Duodenal mucosa (tissue), 2 donors: ENCODE measurements at regions not wholly inside any gene's neighbourhood (a gene's known extent, or its start where the extent isn't known, plus 50 kb on each side); places are given as distances from the start of the nearest gene placed in this dataset.

Experiments
- H3K27ac ChIP-seq: one replicate; pipeline ENCODE4 v1.7.0; 2013; ENCODE audit warnings: low read depth, low read length
- H3K27me3 ChIP-seq, 2 donors: one replicate each; pipeline ENCODE4 v1.7.0; 2013; ENCODE audit warnings: low read length in 2 of 2, control low read depth in 1 of 2; ENCODE audit not compliant: insufficient read depth in 2 of 2, control insufficient read depth in 1 of 2
- H3K36me3 ChIP-seq, 2 donors: one replicate each; pipeline ENCODE4 v1.7.0; 2013; ENCODE audit warnings: low read length in 2 of 2, control low read depth in 1 of 2; ENCODE audit not compliant: insufficient read depth in 2 of 2, control insufficient read depth in 1 of 2
- H3K4me1 ChIP-seq, 2 donors: one replicate each; pipeline ENCODE4 v1.7.0; 2013; ENCODE audit warnings: low read length in 2 of 2, control low read depth in 1 of 2; ENCODE audit not compliant: insufficient read depth in 2 of 2, control insufficient read depth in 1 of 2
- H3K4me3 ChIP-seq, 2 donors: one replicate each; pipeline ENCODE4 v1.7.0; 2013; ENCODE audit warnings: low read length in 2 of 2, low read depth in 1 of 2
- H3K9ac ChIP-seq, 2 donors: one replicate each; pipeline ENCODE4 v1.7.0; 2013; ENCODE audit warnings: low read length in 2 of 2, low read depth in 1 of 2
- H3K9me3 ChIP-seq, 2 donors: one replicate each; pipeline ENCODE4 v1.7.0; 2013; ENCODE audit warnings: low read length in 2 of 2, control low read depth in 1 of 2; ENCODE audit not compliant: control insufficient read depth in 1 of 2

DNA sequence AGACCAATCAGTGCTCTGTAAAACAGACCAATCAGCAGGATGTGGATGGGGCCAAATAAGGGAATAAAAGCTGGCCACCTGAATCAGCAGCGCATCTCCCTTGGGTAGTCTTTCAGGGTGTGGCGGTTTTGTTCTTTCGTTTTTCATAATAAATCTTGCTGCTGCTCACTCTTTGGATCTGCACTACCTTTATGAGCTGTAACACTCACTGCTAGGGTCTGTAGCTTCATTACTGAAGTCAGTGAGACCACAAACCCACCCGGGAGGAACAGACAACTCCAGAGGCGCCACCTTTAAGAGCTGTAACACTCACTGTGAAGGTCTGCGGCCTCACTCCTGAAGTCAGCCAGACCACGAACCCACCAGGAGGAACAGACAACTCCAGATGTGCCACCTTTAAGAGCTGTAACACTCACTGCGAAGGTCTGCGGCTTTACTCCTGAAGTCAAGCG lies 175.5 kb upstream of the PDGFD start:
- Histone ChIP-seq H3K36me3 (no peaks in the 10 kb centered on the region), H3K27ac (no peak overlapping the region), H3K27me3 (no peaks in the 10 kb centered on the region), H3K9ac (no peak overlapping the region), H3K4me3 (no peak overlapping the region), H3K4me1 (no peaks in the 10 kb centered on the region), H3K9me3 (no peaks in the 10 kb centered on the region)

GRCh38 chr11:104338186-104338585 lies 174.2 kb upstream of the PDGFD start:
- no peak overlapping the region for H3K9ac ChIP-seq

GRCh38 chr11:104337273-104337672 lies 173.3 kb upstream of the PDGFD start:
- Histone ChIP-seq H3K27me3 (no peaks in the 10 kb centered on the region), H3K4me3 (no peak overlapping the region), H3K9ac (no peak overlapping the region), H3K27ac (no peak overlapping the region), H3K9me3 (no peaks in the 10 kb centered on the region), H3K4me1 (no peaks in the 10 kb centered on the region), H3K36me3 (no peaks in the 10 kb centered on the region)

More at GRCh38 chr11:104338186-104338585, 174.2 kb upstream of the PDGFD start:
- H3K27me3 ChIP-seq, result no peaks in the 10 kb centered on the region
- H3K27ac ChIP-seq, result no peak overlapping the region
- H3K4me3 ChIP-seq, result no peak overlapping the region
- no peaks in the 10 kb centered on the region for H3K4me1 ChIP-seq
- H3K9me3 ChIP-seq, result no peaks in the 10 kb centered on the region
- H3K36me3 ChIP-seq, result no peaks in the 10 kb centered on the region

- no peak overlapping the region for H3K27ac ChIP-seq
- H3K4me1 ChIP-seq, result no peaks in the 10 kb centered on the region
- no peaks in the 10 kb centered on the region for H3K9me3 ChIP-seq
- no peaks in the 10 kb centered on the region for H3K36me3 ChIP-seq
- no peak overlapping the region for H3K9ac ChIP-seq
- H3K27me3 ChIP-seq, result no peaks in the 10 kb centered on the region
- no peak overlapping the region for H3K4me3 ChIP-seq
Observed at GRCh38 chr11:104333977-104334376, 170.0 kb upstream of the PDGFD start.

- Histone ChIP-seq H3K4me3 (no peak overlapping the region), H3K4me1 (no peaks in the 10 kb centered on the region), H3K9ac (no peak overlapping the region), H3K36me3 (no peaks in the 10 kb centered on the region), H3K27me3 (no peaks in the 10 kb centered on the region), H3K9me3 (no peaks in the 10 kb centered on the region), H3K27ac (no peak overlapping the region)
Observed at GRCh38 chr11:104332110-104332509, 168.2 kb upstream of the PDGFD start.

DNA sequence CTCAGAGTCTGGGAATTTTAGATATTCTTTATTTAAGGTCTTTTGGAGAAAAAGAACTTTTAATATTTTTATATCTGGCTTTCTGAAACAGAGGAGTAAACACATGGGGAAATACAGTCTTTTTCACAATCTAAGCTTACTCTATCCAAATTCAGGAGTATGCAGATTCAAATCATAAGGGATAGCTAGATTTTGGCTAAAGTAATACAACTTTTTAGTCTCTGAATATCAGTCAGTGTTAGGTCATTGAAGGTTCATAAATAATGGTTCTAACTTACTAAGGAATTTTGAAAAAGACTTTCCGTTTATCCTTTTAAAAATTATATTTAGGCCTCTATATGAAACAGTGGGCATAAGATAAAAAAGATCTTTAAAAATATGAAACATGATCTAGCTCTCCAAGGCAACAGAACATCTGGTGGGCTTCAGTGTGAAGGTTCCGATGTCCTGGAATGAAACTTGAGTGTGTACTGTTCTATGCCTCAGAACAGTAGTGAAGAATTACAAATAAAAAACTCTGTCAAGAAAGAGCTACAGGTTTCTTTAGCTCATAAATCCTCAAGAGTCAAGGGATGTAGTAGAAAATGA lies 165.2 kb upstream of the PDGFD start:
- H3K4me1 ChIP-seq, result no peaks in the 10 kb centered on the region
- peaks cover 0 to 5% of the 10 kb centered on the region in 2 donors for H3K9me3 ChIP-seq
- no peaks in the 10 kb centered on the region for H3K27me3 ChIP-seq
- no peak overlapping the region for H3K27ac ChIP-seq
- H3K9ac ChIP-seq, result no peak overlapping the region
- no peaks in the 10 kb centered on the region for H3K36me3 ChIP-seq
- H3K4me3 ChIP-seq, result no peak overlapping the region

- Histone ChIP-seq H3K36me3 (no peaks in the 10 kb centered on the region), H3K9me3 (peaks cover 0 to 5% of the 10 kb centered on the region in 2 donors), H3K27me3 (no peaks in the 10 kb centered on the region), H3K9ac (no peak overlapping the region), H3K27ac (no peak overlapping the region), H3K4me1 (no peaks in the 10 kb centered on the region), H3K4me3 (no peak overlapping the region)
Observed at GRCh38 chr11:104328512-104328907, 164.6 kb upstream of the PDGFD start.

- no peaks in the 10 kb centered on the region for H3K27me3 ChIP-seq
- H3K4me1 ChIP-seq, result no peaks in the 10 kb centered on the region
- H3K9ac ChIP-seq, result no peak overlapping the region
- no peak overlapping the region for H3K4me3 ChIP-seq
- H3K9me3 ChIP-seq, result peaks cover 0 to 5% of the 10 kb centered on the region in 2 donors
- no peak overlapping the region for H3K27ac ChIP-seq
- H3K36me3 ChIP-seq, result no peaks in the 10 kb centered on the region
Observed at GRCh38 chr11:104327861-104328511, 164.0 kb upstream of the PDGFD start.

DNA sequence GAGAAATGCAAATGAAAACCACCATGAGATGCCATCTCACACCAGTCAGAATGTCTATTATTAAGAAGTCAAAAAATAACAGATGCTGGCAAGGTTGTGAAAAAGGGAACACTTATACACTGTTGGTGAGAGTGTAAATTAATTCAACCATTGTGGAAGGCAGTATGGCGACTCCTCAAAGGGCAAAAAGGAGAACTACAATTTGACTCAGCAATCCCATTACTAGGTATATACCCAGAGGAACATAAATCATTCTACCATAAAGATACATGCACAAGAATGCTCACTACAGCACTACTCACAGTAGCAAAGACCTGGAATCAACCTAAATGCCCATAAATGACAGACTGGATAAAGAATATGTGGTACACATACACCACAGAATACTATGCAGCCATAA lies 161.1 kb upstream of the PDGFD start:
- no peaks in the 10 kb centered on the region for H3K36me3 ChIP-seq
- no peaks in the 10 kb centered on the region for H3K4me1 ChIP-seq
- H3K9me3 ChIP-seq, result peaks cover 0 to 5% of the 10 kb centered on the region in 2 donors
- H3K4me3 ChIP-seq, result no peak overlapping the region
- H3K9ac ChIP-seq, result no peak overlapping the region
- H3K27me3 ChIP-seq, result no peaks in the 10 kb centered on the region
- H3K27ac ChIP-seq, result no peak overlapping the region

DNA sequence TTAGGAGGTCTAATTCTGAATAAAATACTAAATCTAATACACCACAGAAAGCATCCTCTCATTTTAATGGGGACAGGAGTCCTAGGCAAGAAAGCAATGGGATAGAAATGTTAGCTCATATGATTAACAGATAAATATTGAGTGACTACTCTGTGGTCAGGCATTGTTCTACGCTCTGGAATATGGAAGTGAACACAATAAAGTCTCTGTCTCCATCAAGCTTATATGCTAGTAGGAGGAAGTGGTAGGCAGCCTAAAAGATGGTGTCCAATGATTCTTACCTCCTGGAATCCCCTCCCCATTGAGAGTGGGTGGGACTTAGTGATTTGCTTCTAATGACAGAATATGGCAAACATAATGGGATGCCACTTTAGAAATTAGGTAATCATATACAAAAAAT lies 160.3 kb upstream of the PDGFD start:
- no peaks in the 10 kb centered on the region for H3K4me1 ChIP-seq
- no peak overlapping the region for H3K9ac ChIP-seq
- H3K27me3 ChIP-seq, result no peaks in the 10 kb centered on the region
- H3K4me3 ChIP-seq, result no peak overlapping the region
- H3K27ac ChIP-seq, result no peak overlapping the region
- H3K9me3 ChIP-seq, result peaks cover 0 to 5% of the 10 kb centered on the region in 2 donors
- H3K36me3 ChIP-seq, result no peaks in the 10 kb centered on the region
